GM18499 (cell line): ENCODE measurements at regions not wholly inside any gene's neighbourhood (a gene's known extent, or its start where the extent isn't known, plus 50 kb on each side); places are given as distances from the start of the nearest gene placed in this dataset.

ENCODE experiments used
- ATAC-seq: cut with Tn5 transposase; IDR thresholded peaks from one replicate; pipeline ENCODE4 v1.9.1; 2021; ENCODE audit warnings: moderate number of reproducible peaks; ENCODE audit not compliant: insufficient read depth, unreplicated experiment

- no peak for ATAC-seq
Measured at GRCh38 chr14:75333606-75334548, 55.2 kb downstream of the FOS start.

GRCh38 chr14:75334549-75335051, 56.0 kb downstream of the FOS start:
- ATAC-seq: no peak

GRCh38 chr14:75335571-75335970, 56.9 kb downstream of the FOS start:
- no peak for ATAC-seq

- no peak for ATAC-seq
Measured at GRCh38 chr14:75338398-75338797, 59.8 kb downstream of the FOS start.

- no peak for ATAC-seq
Measured at GRCh38 chr14:75339059-75339458, 60.4 kb downstream of the FOS start.

GRCh38 chr14:75340921-75341320, 62.3 kb downstream of the FOS start:
- no peak for ATAC-seq

GRCh38 chr14:75341620-75342019, 63.0 kb downstream of the FOS start:
- ATAC-seq: no peak

GRCh38 chr14:75342762-75343599, 64.4 kb downstream of the FOS start:
- ATAC-seq: peak; percentile 56

- no peak for ATAC-seq
Measured at GRCh38 chr14:75343911-75344310, 65.3 kb downstream of the FOS start.

- no peak for ATAC-seq
Measured at GRCh38 chr14:75344411-75344810, 65.8 kb downstream of the FOS start.

GRCh38 chr14:75350505-75351060, 72.0 kb downstream of the FOS start:
- no peak for ATAC-seq

- no peak for ATAC-seq
Measured at GRCh38 chr14:75359098-75359497, 68.7 kb upstream of the JDP2 start.

GRCh38 chr14:75361041-75361440, 66.8 kb upstream of the JDP2 start:
- no peak for ATAC-seq

- ATAC-seq: no peak
Measured at GRCh38 chr14:75361751-75362433, 65.9 kb upstream of the JDP2 start.

GRCh38 chr14:75363130-75363529, 64.7 kb upstream of the JDP2 start:
- no peak for ATAC-seq

- ATAC-seq: no peak
Measured at GRCh38 chr14:75363570-75364227, 64.1 kb upstream of the JDP2 start.

- ATAC-seq: no peak
Measured at GRCh38 chr14:75365116-75365515, 62.7 kb upstream of the JDP2 start.

- no peak for ATAC-seq
Measured at GRCh38 chr14:75366963-75367362, 60.9 kb upstream of the JDP2 start.

GRCh38 chr14:75368333-75368732, 59.5 kb upstream of the JDP2 start:
- no peak for ATAC-seq

- no peak for ATAC-seq
Measured at GRCh38 chr14:75369506-75369905, 58.3 kb upstream of the JDP2 start.
